Vagina (tissue), 2 donors: ENCODE measurements at regions not wholly inside any gene's neighbourhood (a gene's known extent, or its start where the extent isn't known, plus 50 kb on each side); places are given as distances from the start of the nearest gene placed in this dataset.

Experiments
- DNase-seq, 2 donors: peaks; one replicate each; pipeline ENCODE4 v3.0.0-alpha.2; 2017; ENCODE audit errors: extremely low spot score in 2 of 2
- H3K27ac ChIP-seq: fragments of 200-600 bp; sonication (generic); one replicate; pipeline ENCODE4 v1.5.1; 2019
- H3K27me3 ChIP-seq: fragments of 200-600 bp; sonication (generic); one replicate; pipeline ENCODE4 v1.5.1; 2019
- H3K36me3 ChIP-seq, 2 donors: fragments of 200-600 bp; sonication (generic); one replicate each; pipeline ENCODE4 v1.5.1; 2017 to 2019
- H3K4me1 ChIP-seq: fragments of 200-600 bp; sonication (generic); one replicate; pipeline ENCODE4 v1.5.1; 2019
- H3K4me3 ChIP-seq, 2 donors: fragments of 200-600 bp; sonication (generic); 1 replicate in 1 of 2; 2 replicates in 1 of 2; pipeline ENCODE4 v1.5.1; 2016 to 2019
- H3K9me3 ChIP-seq: fragments of 200-600 bp; sonication (generic); one replicate; pipeline ENCODE4 v1.5.1; 2019
- POLR2A ChIP-seq, 2 donors: fragments of 450-650 bp; IDR thresholded peaks; one replicate each; pipeline ENCODE4 v1.6.1; 2017; ENCODE audit warnings: antibody characterized with exemption in 2 of 2, mild to moderate bottlenecking in 2 of 2, moderate library complexity in 2 of 2
- POLR2AphosphoS5 ChIP-seq, 2 donors: sonication (generic); formaldehyde crosslinking; IDR thresholded peaks; one replicate each; pipeline ENCODE4 v1.9.0; 2017; ENCODE audit warnings: antibody characterized with exemption in 2 of 2, mild to moderate bottlenecking in 2 of 2, low read depth in 1 of 2; ENCODE audit not compliant: insufficient read depth in 1 of 2
- intact Hi-C: fragments of 100-400 bp; cut with DNase I; formaldehyde crosslinking; loops from one replicate; pipeline ENCODE4 v1.15.1; 2023
- TF ChIP-seq, protein P1 (sequence below), 3 experiments: fragments of 450-650 bp in 2 of 3; fragments of 200-600 bp in 1 of 3; sonication (generic) in 1 of 3; IDR thresholded peaks; one replicate each; pipeline ENCODE4 v1.5.1; 2017 to 2019; ENCODE audit warnings: antibody characterized with exemption in 3 of 3, mild to moderate bottlenecking in 2 of 3, moderate library complexity in 2 of 3

DNA sequence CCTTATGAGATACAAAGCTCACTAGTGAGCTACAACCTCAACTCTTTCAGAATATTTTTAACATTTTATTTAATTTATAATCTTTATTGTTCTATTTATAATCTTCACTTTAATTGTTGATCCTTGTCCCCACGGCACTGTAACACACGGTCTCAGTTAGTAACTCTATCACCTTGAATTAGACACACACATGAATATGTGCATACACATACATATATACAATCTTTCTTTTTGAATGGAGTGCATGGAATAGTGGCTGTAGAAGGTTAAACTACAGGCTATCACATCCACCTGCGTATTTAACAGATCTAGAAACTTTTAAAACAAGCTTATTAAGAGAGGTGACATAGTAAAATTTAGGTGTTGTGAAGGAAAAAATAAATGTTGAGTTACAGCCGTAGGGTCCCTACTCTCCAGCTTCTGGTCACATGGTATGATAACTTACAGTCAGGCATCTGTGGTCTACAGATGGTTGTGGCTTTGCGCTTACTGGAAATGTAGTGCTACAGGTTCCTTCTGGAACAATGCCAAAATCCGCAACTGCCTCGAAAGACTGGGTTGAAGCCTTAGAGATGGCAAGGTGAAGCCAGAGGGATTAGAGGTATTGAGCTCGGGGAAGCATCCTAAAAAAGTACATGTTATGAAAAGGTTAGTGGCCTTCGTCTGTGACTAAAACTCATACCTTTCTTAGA, 1324.1 kb upstream of the SLC39A10 start:
- Histone ChIP-seq H3K36me3 (no peaks in the 10 kb centered on the region), H3K9me3 (no peaks in the 10 kb centered on the region), H3K27ac (no peak overlapping the region), H3K27me3 (no peaks in the 10 kb centered on the region), H3K4me1 (no peaks in the 10 kb centered on the region), H3K4me3 (no peak overlapping the region)
- intact Hi-C loops, result loop anchor here (5.0 kb wide), 1 partner anchor 661 kb away; no protein-coding TSS in a partner anchor
- no peak for TF ChIP-seq POLR2AphosphoS5 (IDR thresholded peaks at IDR 0.05; ENCODE audit: insufficient read depth in 1 of 2, low read depth in 1 of 2)
- TF ChIP-seq, protein P1, sequence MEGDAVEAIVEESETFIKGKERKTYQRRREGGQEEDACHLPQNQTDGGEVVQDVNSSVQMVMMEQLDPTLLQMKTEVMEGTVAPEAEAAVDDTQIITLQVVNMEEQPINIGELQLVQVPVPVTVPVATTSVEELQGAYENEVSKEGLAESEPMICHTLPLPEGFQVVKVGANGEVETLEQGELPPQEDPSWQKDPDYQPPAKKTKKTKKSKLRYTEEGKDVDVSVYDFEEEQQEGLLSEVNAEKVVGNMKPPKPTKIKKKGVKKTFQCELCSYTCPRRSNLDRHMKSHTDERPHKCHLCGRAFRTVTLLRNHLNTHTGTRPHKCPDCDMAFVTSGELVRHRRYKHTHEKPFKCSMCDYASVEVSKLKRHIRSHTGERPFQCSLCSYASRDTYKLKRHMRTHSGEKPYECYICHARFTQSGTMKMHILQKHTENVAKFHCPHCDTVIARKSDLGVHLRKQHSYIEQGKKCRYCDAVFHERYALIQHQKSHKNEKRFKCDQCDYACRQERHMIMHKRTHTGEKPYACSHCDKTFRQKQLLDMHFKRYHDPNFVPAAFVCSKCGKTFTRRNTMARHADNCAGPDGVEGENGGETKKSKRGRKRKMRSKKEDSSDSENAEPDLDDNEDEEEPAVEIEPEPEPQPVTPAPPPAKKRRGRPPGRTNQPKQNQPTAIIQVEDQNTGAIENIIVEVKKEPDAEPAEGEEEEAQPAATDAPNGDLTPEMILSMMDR (IDR thresholded peaks at IDR 0.05), result no peak
- DNase-seq, result no peak

GRCh38 chr2:194328456-194328855, 1328.6 kb upstream of the SLC39A10 start:
- TF ChIP-seq, protein P1 (IDR thresholded peaks at IDR 0.05), result no peak
- no peak for TF ChIP-seq POLR2A (IDR thresholded peaks at IDR 0.05)
- no peak for TF ChIP-seq POLR2AphosphoS5 (IDR thresholded peaks at IDR 0.05; ENCODE audit: insufficient read depth in 1 of 2, low read depth in 1 of 2)
- Histone ChIP-seq H3K36me3 (no peaks in the 10 kb centered on the region), H3K4me3 (no peak overlapping the region), H3K4me1 (no peaks in the 10 kb centered on the region), H3K27me3 (no peaks in the 10 kb centered on the region), H3K9me3 (no peaks in the 10 kb centered on the region), H3K27ac (no peak overlapping the region)
- intact Hi-C loops, result no loop called here
- DNase-seq, result no peak

DNA sequence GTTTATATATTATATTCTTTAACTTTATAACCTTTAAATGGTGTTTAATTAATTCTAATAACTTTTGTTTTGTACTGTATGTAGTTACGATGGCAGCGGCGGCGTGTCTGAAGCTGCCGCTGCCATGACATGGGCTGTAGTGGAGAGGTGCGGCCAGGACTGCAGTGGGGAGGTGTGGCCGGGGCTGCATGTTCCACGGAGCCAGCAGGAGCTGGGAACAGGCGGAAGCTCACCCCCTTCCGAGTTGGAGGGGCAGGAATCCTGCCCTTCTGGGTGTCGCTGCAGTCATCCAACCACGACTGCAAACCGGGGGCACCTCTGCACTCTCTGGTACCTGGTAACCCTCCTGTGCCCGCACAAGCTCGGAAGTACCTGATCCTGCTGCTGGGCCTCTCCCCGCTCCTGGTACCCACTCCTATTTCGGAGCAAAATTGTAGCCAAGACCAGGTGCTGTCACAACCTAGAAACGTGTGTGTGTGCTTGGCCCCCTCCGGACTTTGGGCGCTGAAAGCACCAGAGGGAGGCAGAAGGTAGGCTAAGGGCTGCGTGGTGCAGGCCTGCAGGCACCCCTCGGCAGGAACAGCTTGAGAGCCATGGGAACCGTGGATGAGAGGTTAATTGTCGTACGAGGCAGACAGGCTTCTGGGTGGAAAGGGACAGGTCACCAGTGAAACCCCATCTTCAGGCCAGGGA, 1329.7 kb upstream of the SLC39A10 start:
- no peaks in the 10 kb centered on the region for H3K27me3 ChIP-seq
- TF ChIP-seq POLR2AphosphoS5 (IDR thresholded peaks at IDR 0.05; ENCODE audit: insufficient read depth in 1 of 2, low read depth in 1 of 2) (no peak), POLR2A (IDR thresholded peaks at IDR 0.05) (no peak)
- TF ChIP-seq, protein P1 (IDR thresholded peaks at IDR 0.05), result no peak
- no peaks in the 10 kb centered on the region for H3K4me1 ChIP-seq
- no peaks in the 10 kb centered on the region for H3K9me3 ChIP-seq
- H3K4me3 ChIP-seq, result no peak overlapping the region
- intact Hi-C loops, result no loop called here
- no peak for DNase-seq
- no peaks in the 10 kb centered on the region for H3K36me3 ChIP-seq
- H3K27ac ChIP-seq, result no peak overlapping the region

GRCh38 chr2:194323740-194324139, 1333.3 kb upstream of the SLC39A10 start:
- no peaks in the 10 kb centered on the region for H3K36me3 ChIP-seq
- no peaks in the 10 kb centered on the region for H3K27me3 ChIP-seq
- TF ChIP-seq, protein P1 (IDR thresholded peaks at IDR 0.05), result no peak
- intact Hi-C loops, result no loop called here
- H3K27ac ChIP-seq, result no peak overlapping the region
- H3K9me3 ChIP-seq, result no peaks in the 10 kb centered on the region
- H3K4me1 ChIP-seq, result no peaks in the 10 kb centered on the region
- no peak overlapping the region for H3K4me3 ChIP-seq
- no peak for DNase-seq

DNA sequence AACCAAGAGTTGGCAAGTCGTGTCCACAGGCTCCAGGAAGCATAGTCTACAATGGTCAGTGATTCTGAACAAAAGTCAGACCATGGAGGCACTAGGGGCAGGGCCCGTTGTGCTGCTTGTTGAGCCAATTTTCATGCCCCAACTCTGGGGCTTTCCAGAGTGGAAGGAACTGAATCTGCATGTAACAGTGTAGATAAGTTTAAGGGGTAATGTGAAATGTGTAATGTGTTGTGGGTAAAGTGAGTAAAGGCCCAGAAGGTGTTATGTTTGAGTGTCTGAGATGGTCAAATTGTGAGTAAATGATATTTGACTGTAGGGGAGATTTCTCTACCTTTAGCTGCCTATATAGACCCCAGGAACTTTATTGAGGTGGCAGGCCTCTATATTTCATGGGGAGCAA, 1336.5 kb upstream of the SLC39A10 start:
- TF ChIP-seq POLR2AphosphoS5 (IDR thresholded peaks at IDR 0.05; ENCODE audit: insufficient read depth in 1 of 2, low read depth in 1 of 2) (no peak), POLR2A (IDR thresholded peaks at IDR 0.05) (no peak)
- TF ChIP-seq, protein P1 (IDR thresholded peaks at IDR 0.05), result no peak
- Histone ChIP-seq H3K27ac (no peak overlapping the region), H3K9me3 (no peaks in the 10 kb centered on the region), H3K4me3 (no peak overlapping the region), H3K36me3 (no peaks in the 10 kb centered on the region), H3K4me1 (no peaks in the 10 kb centered on the region), H3K27me3 (no peaks in the 10 kb centered on the region)
- intact Hi-C loops, result no loop called here
- DNase-seq, result no peak
